H1 (cell line): ENCODE measurements at regions not wholly inside any gene's neighbourhood (a gene's known extent, or its start where the extent isn't known, plus 50 kb on each side); places are given as distances from the start of the nearest gene placed in this dataset.

Experiments
- BCL11A ChIP-seq, 2 experiments: IDR thresholded peaks; one replicate each; pipeline ENCODE4 v1.6.1; 2011; ENCODE audit warnings: low read depth in 2 of 2, low read length in 2 of 2, mild to moderate bottlenecking in 2 of 2
- KDM1A ChIP-seq: fragments of 200-600, 300-600 bp; sonication (generic); IDR thresholded peaks from 2 replicates; pipeline ENCODE4 v1.7.1; 2016; ENCODE audit warnings: mild to moderate bottlenecking, low read length, borderline replicate concordance
- RBBP5 ChIP-seq: IDR thresholded peaks from 2 replicates; pipeline ENCODE4 v1.7.1; 2012; ENCODE audit warnings: low read depth, mild to moderate bottlenecking, inconsistent platforms, low read length, moderate library complexity, borderline replicate concordance
- RFX5 ChIP-seq: IDR thresholded peaks from 2 replicates; pipeline ENCODE4 v1.6.1; 2011; ENCODE audit warnings: low read depth, low read length, improper control_type of control experiment, borderline replicate concordance
- SIN3A ChIP-seq, 2 experiments: IDR thresholded peaks in 1 of 2; conservative IDR thresholded peaks in 1 of 2; 2 replicates each; pipeline ENCODE4 v1.6.1; 2011 to 2012; ENCODE audit warnings: low read length in 2 of 2, improper control_type of control experiment in 1 of 2, low read depth in 1 of 2, mild to moderate bottlenecking in 1 of 2
- SRF ChIP-seq: IDR thresholded peaks from 2 replicates; pipeline ENCODE4 v1.6.1; 2011; ENCODE audit warnings: mild to moderate bottlenecking, low read depth, low read length, moderate library complexity

- TF ChIP-seq SIN3A (conservative IDR thresholded peaks at IDR 0.05 in 1 of 2, IDR thresholded peaks at IDR 0.05 in 1 of 2; ENCODE audit: low read depth in 1 of 2, low read length in 2 of 2) (0 out of 4 replicates have a peak, but pooled peaks of 1 of the 2 experiments have one; percentile 17), RFX5 (no peak), KDM1A (no peak), RBBP5 (no peak), SRF (no peak), BCL11A (IDR thresholded peaks at IDR 0.05; ENCODE audit: low read depth in 2 of 2, low read length in 2 of 2) (no peak)
Observed at GRCh38 chr11:131186629-131187101, 183.8 kb upstream of the NTM start (continued).
